SK-N-SH (cell line): ENCODE measurements at regions not wholly inside any gene's neighbourhood (a gene's known extent, or its start where the extent isn't known, plus 50 kb on each side); places are given as distances from the start of the nearest gene placed in this dataset.
"Not testable (repeated sequence)": the region's sequence is repeated elsewhere in the genome, so short reads cannot be mapped to it uniquely, and the experiment has no call there.

Source experiments
- CTCF ChIA-PET: fragments of 300-600, 350-600 bp; formaldehyde crosslinking; extraction: SDS; loops from one replicate; lab custom pipeline; 2021; lab: Yijun Ruan, JAX
- POLR2A ChIA-PET: fragments of 350-600 bp; sonication (Branson Sonifier 250); formaldehyde crosslinking; extraction: SDS; loops from one replicate; lab custom pipeline; 2020; ENCODE audit warnings: antibody characterized with exemption, inconsistent platforms; lab: Yijun Ruan, JAX
- DNase-seq: peaks from one replicate; pipeline ENCODE4 v3.0.0; 2012
- H2AFZ ChIP-seq: fragments of 200-600 bp; sonication (generic); 2 replicates; pipeline ENCODE4 v1.8.1; 2016; ENCODE audit warnings: antibody characterized with exemption, mild to moderate bottlenecking, low read depth
- H3F3A ChIP-seq: fragments of 200-600 bp; sonication (generic); replicated peaks from 2 replicates; pipeline ENCODE3; 2016; ENCODE audit warnings: antibody characterized with exemption, mild to moderate bottlenecking; ENCODE audit not compliant: insufficient read depth
- H3K27ac ChIP-seq, 2 experiments: fragments of 200-500 bp in 1 of 2; fragments of 200-600 bp in 1 of 2; sonication (Bioruptor generic) in 1 of 2; sonication (generic), shearing (Covaris generic) in 1 of 2; 2 replicates each; pipeline versions ENCODE4 v1.5.1 to v1.6.1; 2014 to 2016; ENCODE audit warnings: low read depth in 2 of 2, inconsistent platforms in 1 of 2, low read length in 1 of 2, mild to moderate bottlenecking in 1 of 2, mixed read lengths in 1 of 2
- H3K27me3 ChIP-seq: fragments of 200-600 bp; sonication (generic), shearing (Covaris generic); 2 replicates; pipeline ENCODE4 v1.6.1; 2016; ENCODE audit warnings: mixed run types; ENCODE audit not compliant: insufficient read depth
- H3K36me3 ChIP-seq, 2 experiments: fragments of 200-500 bp in 1 of 2; fragments of 200-600 bp in 1 of 2; sonication (Bioruptor generic) in 1 of 2; sonication (generic) in 1 of 2; replicated peaks in 1 of 2; 2 replicates each; pipeline versions ENCODE3 to v1.5.1; 2014 to 2016; ENCODE audit warnings: low read length in 1 of 2, mild to moderate bottlenecking in 1 of 2; ENCODE audit not compliant: insufficient read depth in 2 of 2, control insufficient read depth in 1 of 2
- H3K4me1 ChIP-seq, 2 experiments: fragments of 200-500 bp in 1 of 2; fragments of 200-600 bp in 1 of 2; sonication (Bioruptor generic) in 1 of 2; sonication (generic), shearing (Covaris generic) in 1 of 2; 2 replicates each; pipeline versions ENCODE4 v1.5.1 to v1.6.1; 2014 to 2016; ENCODE audit warnings: low read depth in 1 of 2, low read length in 1 of 2, mixed run types in 1 of 2; ENCODE audit not compliant: insufficient read depth in 2 of 2, control insufficient read depth in 1 of 2
- H3K4me2 ChIP-seq: fragments of 200-600 bp; sonication (generic), shearing (Covaris generic); 2 replicates; pipeline ENCODE4 v1.6.1; 2017; ENCODE audit warnings: mixed run types
- H3K4me3 ChIP-seq, 2 experiments: fragments of 200-500 bp in 1 of 2; fragments of 200-600 bp in 1 of 2; sonication (Bioruptor generic) in 1 of 2; sonication (generic), shearing (Covaris generic) in 1 of 2; 2 replicates each; pipeline versions ENCODE4 v1.5.1 to v1.8.1; 2014 to 2016; ENCODE audit warnings: low read depth in 2 of 2, inconsistent platforms in 1 of 2, low read length in 1 of 2, mild to moderate bottlenecking in 1 of 2, mixed read lengths in 1 of 2, moderate library complexity in 1 of 2
- H3K79me2 ChIP-seq: fragments of 200-600 bp; sonication (generic); 2 replicates; pipeline ENCODE4 v1.8.1; 2017; ENCODE audit warnings: mild to moderate bottlenecking; ENCODE audit not compliant: insufficient read depth
- H3K9ac ChIP-seq: fragments of 200-600 bp; sonication (generic); 2 replicates; pipeline ENCODE4 v1.6.1; 2017; ENCODE audit warnings: mixed run types
- H3K9me2 ChIP-seq: fragments of 200-600 bp; sonication (generic); 2 replicates; pipeline ENCODE4 v1.6.1; 2017; ENCODE audit warnings: mixed run types
- H3K9me3 ChIP-seq: fragments of 200-600 bp; sonication (generic); 2 replicates; pipeline ENCODE4 v1.6.1; 2017; ENCODE audit warnings: mixed run types, mild to moderate bottlenecking, moderate library complexity
- H4K20me1 ChIP-seq: fragments of 200-600 bp; sonication (generic); 2 replicates; pipeline ENCODE4 v1.6.1; 2017; ENCODE audit warnings: mild to moderate bottlenecking, mixed run types; ENCODE audit not compliant: insufficient read depth
- CHD2 ChIP-seq: fragments of 150-350 bp; IDR thresholded peaks from 2 replicates; pipeline ENCODE4 v1.6.1; 2018; ENCODE audit warnings: low read length; ENCODE audit not compliant: partially characterized antibody
- EP300 ChIP-seq, 2 experiments: IDR thresholded peaks; 2 replicates each; pipeline versions ENCODE4 v1.4.0 to v1.6.1; 2012; ENCODE audit warnings: borderline replicate concordance in 1 of 2, low read depth in 1 of 2, low read length in 1 of 2
- JUND ChIP-seq: IDR thresholded peaks from 2 replicates; pipeline ENCODE4 v1.4.0; 2012
- NFIC ChIP-seq: IDR thresholded peaks from 2 replicates; pipeline ENCODE4 v1.4.0; 2012; ENCODE audit warnings: borderline replicate concordance
- POLR2AphosphoS5 ChIP-seq: IDR thresholded peaks from 2 replicates; pipeline ENCODE4 v1.6.1; 2012; ENCODE audit warnings: low read depth, low read length
- RXRA ChIP-seq: IDR thresholded peaks from 2 replicates; pipeline ENCODE4 v1.4.0; 2012; ENCODE audit warnings: low read depth, mild to moderate bottlenecking, borderline replicate concordance
- SIN3A ChIP-seq: IDR thresholded peaks from 2 replicates; pipeline ENCODE4 v1.6.1; 2012; ENCODE audit warnings: low read depth, mild to moderate bottlenecking, low read length, moderate library complexity, borderline replicate concordance
- TCF12 ChIP-seq: IDR thresholded peaks from 2 replicates; pipeline ENCODE4 v1.4.0; 2012
- USF1 ChIP-seq: IDR thresholded peaks from 2 replicates; pipeline ENCODE4 v1.4.0; 2012; ENCODE audit warnings: low read depth, borderline replicate concordance
- YY1 ChIP-seq: IDR thresholded peaks from 2 replicates; pipeline ENCODE4 v1.4.0; 2012; ENCODE audit warnings: low read depth, mild to moderate bottlenecking
- ZBTB33 ChIP-seq: IDR thresholded peaks from 2 replicates; pipeline ENCODE4 v1.4.0; 2012; ENCODE audit warnings: low read depth, borderline replicate concordance
- WGBS: methylation state at CpG from one replicate; pipeline ENCODE4 v1.1.6; 2017; ENCODE audit warnings: low lambda C conversion rate; 5-methylcytosine and 5-hydroxymethylcytosine counted together

GRCh38 chr14:57057803-57058202, 210.9 kb downstream of the EXOC5 start (continued):
- TF ChIP-seq ZBTB33 (no peak), EP300 (IDR thresholded peaks at IDR 0.05; ENCODE audit: borderline replicate concordance in 1 of 2, low read depth in 1 of 2, low read length in 1 of 2) (no peak), NFIC (no peak)
- TF ChIP-seq, all 33 proteins: peak for 0

- DNase-seq, H3F3A ChIP-seq, H3K9me3 ChIP-seq, H3K4me3 ChIP-seq, H3K9me2 ChIP-seq, H3K4me1 ChIP-seq, H3K9ac ChIP-seq, H3K36me3 ChIP-seq, H4K20me1 ChIP-seq, H3K27ac ChIP-seq, H2AFZ ChIP-seq, H3K4me2 ChIP-seq, H3K27me3 ChIP-seq, H3K79me2 ChIP-seq, POLR2A ChIA-PET: not testable (repeated sequence)
- no CpG with 5 or more reads among the region's 24 CpGs for WGBS
- CTCF ChIA-PET, result interaction anchor here (0.6 kb wide), 1 partner anchor 199 kb away, joined by 3 read pairs; no protein-coding TSS in a partner anchor
Measured at GRCh38 chr14:57056522-57056921, 212.2 kb downstream of the EXOC5 start.

- Histone ChIP-seq H3K36me3 (no peaks in the 10 kb centered on the region), H3K4me3 (no peak overlapping the region), H3K9ac (no peak overlapping the region), H3K4me2 (no peak overlapping the region), H4K20me1 (no peaks in the 10 kb centered on the region), H3K27me3 (no peaks in the 10 kb centered on the region; the same call in 1 of the 2 replicates), H2AFZ (no peak overlapping the region), H3K9me2 (no peaks in the 10 kb centered on the region), H3K79me2 (no peaks in the 10 kb centered on the region), H3K27ac (no peak overlapping the region), H3F3A (no peaks in the 10 kb centered on the region), H3K4me1 (no peaks in the 10 kb centered on the region; a peak in 1 of 4 replicates), H3K9me3 (no peaks in the 10 kb centered on the region)
- no peak for TF ChIP-seq YY1
- no peak for TF ChIP-seq SIN3A
- TF ChIP-seq TCF12, result no peak
- no peak for TF ChIP-seq JUND
- TF ChIP-seq RXRA, result no peak
- TF ChIP-seq EP300 (IDR thresholded peaks at IDR 0.05; ENCODE audit: borderline replicate concordance in 1 of 2, low read depth in 1 of 2, low read length in 1 of 2), result no peak
- TF ChIP-seq CHD2, result no peak
- no peak for TF ChIP-seq USF1
- TF ChIP-seq POLR2AphosphoS5, result no peak
- ChIA-PET CTCF (interaction anchor here (1.0 kb wide), 1 partner anchor 15 kb away, joined by 3 read pairs; no protein-coding TSS in a partner anchor), POLR2A (no interaction called here)
- no peak for DNase-seq
- WGBS, result 40% methylated on average over 3 of the region's 3 CpGs
Measured at GRCh38 chr14:57052705-57053302, 215.9 kb downstream of the EXOC5 start.
